Endothelial cell of umbilical vein (primary cell): ENCODE measurements at regions not wholly inside any gene's neighbourhood (a gene's known extent, or its start where the extent isn't known, plus 50 kb on each side); places are given as distances from the start of the nearest gene placed in this dataset.

Experiments
- BruUV-seq: library from RNA; stranded (reverse); fragments of 400-500 nt; replicated peaks from 2 replicates; lab custom pipeline; 2021; lab: Mats Ljungman, UMichigan
- CTCF ChIA-PET: fragments of 300-600, 350-600 bp; sonication (Branson Sonifier 250); formaldehyde crosslinking; loops from one replicate; lab custom pipeline; 2021; ENCODE audit warnings: antibody characterized with exemption, inconsistent platforms; lab: Charles Lee
- POLR2A ChIA-PET: fragments of 300-600, 350-600 bp; sonication (Branson Sonifier 250); formaldehyde crosslinking; loops from one replicate; lab custom pipeline; 2021; ENCODE audit warnings: antibody characterized with exemption, inconsistent platforms; lab: Charles Lee
- DNase-seq: peaks from one replicate; pipeline ENCODE4 v3.0.0-alpha.2; 2011; ENCODE audit warnings: low read depth, low spot score
- FAIRE-seq: peaks from 2 replicates; lab custom pipeline; 2011; peaks lifted over from hg19 to GRCh38; lab: Jason Lieb, UNC
- H2AFZ ChIP-seq: 2 replicates; pipeline ENCODE4 v1.6.0; 2012; ENCODE audit warnings: low read depth, low read length, control low read depth, inconsistent platforms
- H3K27ac ChIP-seq: 2 replicates; pipeline ENCODE4 v1.5.1; 2011; ENCODE audit warnings: low read depth, mild to moderate bottlenecking, control low read depth, low read length, moderate library complexity; ENCODE audit not compliant: insufficient read depth
- H3K27me3 ChIP-seq, 2 experiments: 2 replicates each; pipeline versions ENCODE4 v1.6.0 to v1.6.1; 2011; ENCODE audit warnings: low read length in 2 of 2, mixed read lengths in 1 of 2; ENCODE audit not compliant: control insufficient read depth in 2 of 2, insufficient read depth in 2 of 2
- H3K36me3 ChIP-seq, 2 experiments: 2 replicates in 1 of 2; 3 replicates in 1 of 2; pipeline ENCODE4 v1.5.1; 2011; ENCODE audit warnings: low read length in 2 of 2, mild to moderate bottlenecking in 1 of 2, moderate library complexity in 1 of 2; ENCODE audit not compliant: control insufficient read depth in 2 of 2, insufficient read depth in 2 of 2; ENCODE audit errors: extremely low read depth in 1 of 2
- H3K4me1 ChIP-seq: 3 replicates; pipeline ENCODE4 v1.5.1; 2011; ENCODE audit warnings: mild to moderate bottlenecking, low read length; ENCODE audit not compliant: control insufficient read depth, insufficient read depth; ENCODE audit errors: extremely low read depth
- H3K4me2 ChIP-seq: 2 replicates; pipeline ENCODE4 v1.6.1; 2011; ENCODE audit warnings: low read length, control low read depth, mixed read lengths; ENCODE audit not compliant: insufficient read depth
- H3K4me3 ChIP-seq, 3 experiments: fragments of 200-600 bp in 1 of 3; sonication (generic), shearing (Covaris generic) in 1 of 3; replicated peaks in 1 of 3; 2 replicates each; pipeline ENCODE4 v1.5.1; 2011 to 2016; ENCODE audit warnings: control low read depth in 3 of 3, low read length in 3 of 3, mild to moderate bottlenecking in 2 of 3, inconsistent platforms in 1 of 3, low read depth in 1 of 3, moderate library complexity in 1 of 3; ENCODE audit not compliant: insufficient read depth in 1 of 3
- H3K79me2 ChIP-seq: 2 replicates; pipeline ENCODE4 v1.6.0; 2012; ENCODE audit warnings: low read length, inconsistent platforms; ENCODE audit not compliant: control insufficient read depth, insufficient read depth
- H3K9ac ChIP-seq: replicated peaks from 2 replicates; pipeline ENCODE3; 2011; ENCODE audit warnings: low read length, control low read depth; ENCODE audit not compliant: insufficient read depth; ENCODE audit errors: extremely low read depth
- H3K9me1 ChIP-seq: replicated peaks from 3 replicates; pipeline ENCODE4 v1.6.0; 2011; ENCODE audit warnings: mild to moderate bottlenecking, low read length; ENCODE audit not compliant: control insufficient read depth, insufficient read depth; ENCODE audit errors: extremely low read depth
- H3K9me3 ChIP-seq: replicated peaks from 2 replicates; pipeline ENCODE4 v1.5.1; 2012; ENCODE audit warnings: low read length, inconsistent platforms; ENCODE audit not compliant: control insufficient read depth, insufficient read depth
- H4K20me1 ChIP-seq: replicated peaks from 2 replicates; pipeline ENCODE3; 2011; ENCODE audit warnings: mild to moderate bottlenecking, low read length; ENCODE audit not compliant: control insufficient read depth, insufficient read depth; ENCODE audit errors: extremely low read depth
- GATA2 ChIP-seq: IDR thresholded peaks from 2 replicates; pipeline ENCODE4 v1.7.0; 2011; ENCODE audit warnings: low read depth, mild to moderate bottlenecking, moderate library complexity, mixed read lengths, low read length; ENCODE audit not compliant: insufficient read length, insufficient read depth
- JUN ChIP-seq: IDR thresholded peaks from 2 replicates; pipeline ENCODE4 v1.6.1; 2011; ENCODE audit warnings: borderline replicate concordance, low read depth; ENCODE audit not compliant: insufficient read length, insufficient read depth
- MYC ChIP-seq: IDR thresholded peaks from one replicate; pipeline ENCODE4 v1.6.1; 2011; ENCODE audit warnings: mild to moderate bottlenecking, low read depth, low read length
- dilution Hi-C: fragments of 300-500 bp; cut with MboI; formaldehyde crosslinking; loops from one replicate; pipeline ENCODE4 v1.15.0; 2019; ENCODE audit warnings: low sequenced_read_pairs; ENCODE audit not compliant: extremely low pct_ligation_motif_present
- intact Hi-C: fragments of 100-400 bp; cut with micrococcal nuclease; formaldehyde crosslinking; loops from one replicate; pipeline ENCODE4 v1.10.0; 2022
- TF ChIP-seq, protein P1 (sequence below): IDR thresholded peaks from 2 replicates; pipeline ENCODE4 v1.6.1; 2011; ENCODE audit not compliant: insufficient read depth, insufficient read length
- TF ChIP-seq, protein P2 (sequence below), 2 donors: IDR thresholded peaks; 1 replicate in 1 of 2; 2 replicates in 1 of 2; pipeline ENCODE4 v1.5.1; 2011; ENCODE audit warnings: low read length in 2 of 2, mild to moderate bottlenecking in 2 of 2, moderate library complexity in 2 of 2, control low read depth in 1 of 2, inconsistent platforms in 1 of 2, low read depth in 1 of 2; ENCODE audit not compliant: insufficient read depth in 1 of 2; ENCODE audit errors: extremely low read depth in 1 of 2

DNA sequence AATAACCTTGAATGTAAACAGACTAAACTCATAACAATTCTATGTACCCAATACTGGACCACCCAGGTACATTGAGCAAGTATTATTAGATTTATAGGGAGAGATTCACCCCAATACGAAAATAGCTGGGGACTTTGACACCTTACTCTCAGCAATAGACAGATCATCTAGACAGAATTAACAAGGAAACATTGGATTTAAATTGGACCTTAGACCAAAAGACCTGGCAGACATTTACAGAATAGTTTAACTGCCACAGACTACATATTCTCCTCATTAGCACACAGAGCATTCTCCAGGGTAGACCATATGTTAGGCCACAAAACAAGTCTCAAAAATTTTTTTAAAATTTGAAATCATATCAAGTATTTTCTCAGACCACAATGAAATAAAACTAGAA lies 397.4 kb downstream of the PIK3R1 start:
- no peak overlapping the region for H3K27ac ChIP-seq
- dilution Hi-C loops, result no loop called here
- no peaks in the 10 kb centered on the region for H4K20me1 ChIP-seq
- ChIA-PET POLR2A (no interaction called here), CTCF (no interaction called here)
- BruUV-seq, result no TSS peak
- DNase-seq (no peak), FAIRE-seq (no peak)
- no peak overlapping the region for H2AFZ ChIP-seq
- H3K4me1 ChIP-seq, result no peaks in the 10 kb centered on the region
- intact Hi-C loops, result no loop called here
- no peaks in the 10 kb centered on the region for H3K36me3 ChIP-seq
- no peak overlapping the region for H3K4me3 ChIP-seq
- H3K79me2 ChIP-seq, result no peaks in the 10 kb centered on the region
- no peaks in the 10 kb centered on the region for H3K9me1 ChIP-seq
- H3K9me3 ChIP-seq, result no peaks in the 10 kb centered on the region
- TF ChIP-seq MYC (no peak), GATA2 (no peak), JUN (no peak)
- TF ChIP-seq, protein P1, sequence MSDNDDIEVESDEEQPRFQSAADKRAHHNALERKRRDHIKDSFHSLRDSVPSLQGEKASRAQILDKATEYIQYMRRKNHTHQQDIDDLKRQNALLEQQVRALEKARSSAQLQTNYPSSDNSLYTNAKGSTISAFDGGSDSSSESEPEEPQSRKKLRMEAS, result no peak
- TF ChIP-seq, protein P2, sequence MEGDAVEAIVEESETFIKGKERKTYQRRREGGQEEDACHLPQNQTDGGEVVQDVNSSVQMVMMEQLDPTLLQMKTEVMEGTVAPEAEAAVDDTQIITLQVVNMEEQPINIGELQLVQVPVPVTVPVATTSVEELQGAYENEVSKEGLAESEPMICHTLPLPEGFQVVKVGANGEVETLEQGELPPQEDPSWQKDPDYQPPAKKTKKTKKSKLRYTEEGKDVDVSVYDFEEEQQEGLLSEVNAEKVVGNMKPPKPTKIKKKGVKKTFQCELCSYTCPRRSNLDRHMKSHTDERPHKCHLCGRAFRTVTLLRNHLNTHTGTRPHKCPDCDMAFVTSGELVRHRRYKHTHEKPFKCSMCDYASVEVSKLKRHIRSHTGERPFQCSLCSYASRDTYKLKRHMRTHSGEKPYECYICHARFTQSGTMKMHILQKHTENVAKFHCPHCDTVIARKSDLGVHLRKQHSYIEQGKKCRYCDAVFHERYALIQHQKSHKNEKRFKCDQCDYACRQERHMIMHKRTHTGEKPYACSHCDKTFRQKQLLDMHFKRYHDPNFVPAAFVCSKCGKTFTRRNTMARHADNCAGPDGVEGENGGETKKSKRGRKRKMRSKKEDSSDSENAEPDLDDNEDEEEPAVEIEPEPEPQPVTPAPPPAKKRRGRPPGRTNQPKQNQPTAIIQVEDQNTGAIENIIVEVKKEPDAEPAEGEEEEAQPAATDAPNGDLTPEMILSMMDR (IDR thresholded peaks at IDR 0.05; ENCODE audit: extremely low read depth in 1 of 2, insufficient read depth in 1 of 2, low read depth in 1 of 2, low read length in 2 of 2), result no peak
- H3K9ac ChIP-seq, result no peak overlapping the region
- no peaks in the 10 kb centered on the region for H3K27me3 ChIP-seq
- H3K4me2 ChIP-seq, result no peak overlapping the region

DNA sequence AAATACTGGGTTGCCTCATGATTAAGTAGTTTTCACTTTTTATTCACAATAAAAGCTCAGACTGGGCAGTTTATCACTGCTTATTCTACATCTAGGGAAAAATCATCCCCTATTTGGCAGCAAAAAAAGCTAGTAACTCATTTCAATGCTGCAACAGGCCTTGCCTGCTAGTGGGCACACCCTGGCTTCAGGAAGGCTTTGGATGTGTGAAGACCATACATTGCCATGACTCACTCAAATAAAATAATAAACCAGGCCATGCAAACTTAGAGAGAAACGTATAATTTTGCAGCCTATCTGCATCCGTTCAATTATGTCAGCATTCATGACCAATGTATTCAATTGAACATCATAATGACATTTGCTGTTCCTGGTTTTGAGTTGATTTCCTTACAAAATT lies 402.9 kb downstream of the PIK3R1 start:
- H3K9me1 ChIP-seq, result no peaks in the 10 kb centered on the region
- FAIRE-seq (no peak), DNase-seq (no peak)
- no peak overlapping the region for H3K4me2 ChIP-seq
- BruUV-seq, result no TSS peak
- POLR2A ChIA-PET, result interaction anchor here (0.7 kb wide), 1 partner anchor 32 kb away, joined by 3 read pairs; no protein-coding TSS in a partner anchor
- H2AFZ ChIP-seq, result no peak overlapping the region
- no peaks in the 10 kb centered on the region for H3K27me3 ChIP-seq
- H3K4me3 ChIP-seq, result no peak overlapping the region
- H3K9ac ChIP-seq, result no peak overlapping the region
- no peaks in the 10 kb centered on the region for H3K4me1 ChIP-seq
- no peaks in the 10 kb centered on the region for H4K20me1 ChIP-seq
- CTCF ChIA-PET, result no interaction called here
- intact Hi-C loops, result no loop called here
- no peaks in the 10 kb centered on the region for H3K9me3 ChIP-seq
- dilution Hi-C loops, result no loop called here
- no peak for TF ChIP-seq GATA2
- H3K36me3 ChIP-seq, result no peaks in the 10 kb centered on the region
- no peak overlapping the region for H3K27ac ChIP-seq
- no peaks in the 10 kb centered on the region for H3K79me2 ChIP-seq
